HG02763 (cell line): ENCODE measurements at regions not wholly inside any gene's neighbourhood (a gene's known extent, or its start where the extent isn't known, plus 50 kb on each side); places are given as distances from the start of the nearest gene placed in this dataset.

Source experiments
- ATAC-seq: cut with Tn5 transposase; IDR thresholded peaks from one replicate; pipeline ENCODE4 v1.9.1; 2021; ENCODE audit warnings: mild to moderate bottlenecking, moderate library complexity; ENCODE audit not compliant: unreplicated experiment

DNA sequence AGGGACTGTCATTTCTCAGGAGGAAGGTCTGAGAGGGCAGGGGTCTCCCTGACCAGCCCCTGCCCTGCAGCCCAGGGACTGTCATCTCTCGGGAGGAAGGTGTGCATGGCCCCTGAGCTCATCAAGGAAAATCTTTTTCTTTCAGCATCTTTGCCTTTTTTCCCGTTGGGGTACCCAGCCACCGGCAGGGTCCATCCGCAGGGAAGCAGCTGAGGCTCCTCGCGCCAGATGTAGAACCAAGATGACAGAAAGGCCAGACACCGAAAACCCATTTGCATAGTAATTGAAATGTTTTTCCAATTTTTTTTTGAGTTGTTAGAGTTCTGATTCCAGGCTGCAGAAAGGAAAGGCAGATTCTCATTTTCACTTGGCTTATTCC, 613.9 kb downstream of the TBC1D22A start:
- ATAC-seq: no peak

DNA sequence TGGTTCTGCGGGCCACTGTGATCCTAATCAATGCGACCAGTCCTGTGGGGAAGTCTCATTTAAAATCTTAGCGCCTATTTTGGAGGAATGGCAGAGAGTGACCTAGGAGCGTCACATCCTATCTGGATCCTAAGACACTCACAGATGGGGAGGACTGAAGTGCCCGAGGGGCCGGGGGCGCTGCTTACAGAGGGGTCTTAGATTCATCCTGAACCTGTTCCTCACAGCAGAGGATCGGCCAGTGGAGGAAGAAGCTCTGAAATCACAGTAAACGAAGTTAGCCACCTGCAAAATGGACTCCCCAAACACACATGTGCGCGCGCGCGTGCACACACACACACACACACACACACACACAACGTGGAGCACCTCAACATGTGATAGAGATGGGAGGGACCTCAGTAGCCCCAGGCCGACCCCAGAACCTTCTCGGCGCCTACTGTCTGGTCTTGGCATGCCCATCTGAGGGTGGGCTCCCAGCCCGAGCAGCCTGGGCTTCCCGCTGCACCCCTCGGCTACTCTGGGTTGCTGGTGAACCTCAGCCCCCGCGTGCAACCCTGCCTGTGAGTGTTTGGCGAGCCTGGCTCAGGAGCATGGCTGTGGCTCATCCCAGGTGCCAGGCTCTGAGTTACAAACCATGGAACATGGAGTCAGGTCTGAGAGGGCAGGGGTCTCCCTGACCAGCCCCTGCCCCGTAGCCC, 613.3 kb downstream of the TBC1D22A start:
- no peak for ATAC-seq

DNA sequence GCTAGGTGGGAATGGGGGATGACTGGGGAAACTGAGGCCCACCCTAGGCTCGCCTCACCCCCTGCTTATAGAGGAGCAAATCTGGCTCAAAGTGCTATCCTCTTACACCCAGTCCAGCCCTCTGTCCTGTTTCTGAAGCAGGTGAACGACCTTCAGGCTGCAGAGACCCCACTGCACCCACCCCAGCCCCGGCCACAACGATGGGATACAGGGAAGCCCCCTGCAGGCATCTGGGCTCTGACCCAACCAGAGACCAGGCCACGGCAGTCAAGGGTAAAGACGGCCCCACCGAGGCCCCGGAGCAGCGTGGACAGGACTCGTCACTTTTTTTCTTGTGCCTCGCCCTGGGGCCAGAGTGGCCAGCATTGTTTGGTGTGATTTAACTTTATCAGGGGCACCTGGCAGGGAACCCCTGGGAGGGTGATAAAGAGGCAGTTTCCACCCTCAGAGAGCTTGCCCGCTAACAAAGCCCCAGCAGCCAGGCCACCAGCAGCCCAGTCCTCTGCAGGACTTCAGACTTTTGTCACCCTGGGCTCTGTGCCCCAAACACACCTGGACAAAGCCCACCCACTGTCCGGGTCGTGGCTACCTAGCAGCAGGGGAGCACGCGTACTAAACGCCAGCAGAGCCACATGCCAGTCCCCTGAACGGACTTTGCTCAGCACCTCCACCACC, 612.6 kb downstream of the TBC1D22A start:
- no peak for ATAC-seq

DNA sequence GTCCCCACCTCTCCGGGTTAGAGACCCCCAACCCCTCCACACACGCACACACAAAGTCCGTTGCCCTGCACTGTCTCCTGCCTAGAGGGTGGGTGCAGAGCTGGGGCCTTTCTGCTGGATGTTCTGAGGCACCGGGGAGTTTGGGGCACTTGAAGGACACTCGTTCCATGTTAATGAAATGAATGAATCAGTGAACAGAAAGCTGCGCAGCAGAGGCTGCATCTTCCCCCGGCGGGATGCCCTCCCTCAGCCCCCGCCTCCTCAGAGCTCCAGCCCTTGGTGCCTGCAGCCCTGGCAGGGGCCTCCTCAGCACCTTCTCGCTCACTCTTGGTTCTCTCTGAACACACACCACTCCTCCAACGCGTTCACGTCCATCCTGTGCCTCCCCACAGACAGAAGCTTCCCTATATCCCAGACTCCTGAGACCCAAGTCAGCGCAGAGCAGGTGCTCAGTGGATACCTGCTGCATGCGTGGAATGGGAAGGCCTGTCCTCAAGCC, 611.9 kb downstream of the TBC1D22A start:
- ATAC-seq: no peak

DNA sequence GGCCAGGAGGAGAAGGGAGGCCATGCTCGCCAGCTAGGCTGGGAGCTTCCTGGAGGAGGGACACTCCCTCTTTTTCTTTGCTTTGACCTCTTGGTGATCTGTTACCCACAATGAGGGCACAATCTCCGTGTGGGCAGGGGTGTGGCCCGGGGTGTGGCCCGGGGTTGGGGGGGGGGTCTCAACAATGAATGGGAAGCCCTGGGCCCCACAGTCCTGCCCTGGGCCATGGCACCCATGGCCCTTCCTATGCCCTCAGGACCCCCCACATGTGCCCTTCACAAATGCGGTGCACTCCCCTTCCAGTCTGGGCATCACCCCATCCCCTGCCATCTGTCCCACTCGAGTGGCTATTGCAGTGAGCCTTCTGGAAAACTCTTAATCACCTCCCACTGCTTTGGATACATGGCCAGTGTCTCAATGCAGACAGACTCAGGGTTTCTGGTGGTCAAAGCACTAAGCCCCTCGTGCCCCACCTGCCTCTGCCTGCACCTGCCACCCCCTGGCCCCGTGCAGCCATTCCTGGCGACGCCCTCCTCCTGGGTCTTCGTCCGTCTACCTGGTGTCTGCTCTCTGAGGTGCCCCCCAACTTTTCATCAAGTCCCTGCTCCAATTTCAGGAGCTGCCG, 611.3 kb downstream of the TBC1D22A start:
- ATAC-seq: no peak

DNA sequence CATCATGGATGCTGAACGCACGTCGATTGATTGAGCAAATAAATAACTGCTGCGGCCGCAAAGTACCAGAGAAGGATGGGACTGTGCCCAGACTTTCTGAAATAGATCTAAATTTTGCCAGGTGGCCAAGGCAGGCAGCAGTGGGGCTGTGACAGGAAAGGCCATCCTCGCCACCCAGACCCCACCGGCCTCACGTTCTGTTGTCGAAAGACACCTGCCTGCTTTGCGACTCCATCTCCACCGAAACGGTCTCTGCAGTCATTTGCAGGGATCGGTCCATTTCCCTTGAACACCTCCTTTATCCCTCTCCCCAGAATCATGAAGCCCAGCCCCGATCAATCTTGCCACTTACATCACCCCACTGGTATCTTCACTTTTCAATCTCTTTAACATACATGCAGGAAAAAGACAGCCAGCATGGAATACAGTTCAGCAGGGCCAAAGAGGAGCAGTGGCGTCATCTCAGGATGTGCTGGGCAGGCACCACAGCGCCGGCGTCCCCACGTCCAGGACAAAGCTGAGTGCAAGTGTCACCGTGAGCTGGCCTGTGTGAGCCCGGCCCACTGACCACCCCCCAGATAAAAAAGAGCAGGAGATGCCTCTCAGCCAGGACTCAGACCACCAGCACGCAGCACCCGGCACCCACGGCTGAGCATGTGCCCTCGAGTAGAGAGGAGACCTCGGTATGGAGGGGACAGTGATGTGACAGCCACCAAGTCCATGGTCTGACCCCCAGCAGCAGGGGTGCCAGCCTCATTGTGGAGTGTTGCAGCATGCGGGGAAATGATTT, 610.3 kb downstream of the TBC1D22A start:
- no peak for ATAC-seq

DNA sequence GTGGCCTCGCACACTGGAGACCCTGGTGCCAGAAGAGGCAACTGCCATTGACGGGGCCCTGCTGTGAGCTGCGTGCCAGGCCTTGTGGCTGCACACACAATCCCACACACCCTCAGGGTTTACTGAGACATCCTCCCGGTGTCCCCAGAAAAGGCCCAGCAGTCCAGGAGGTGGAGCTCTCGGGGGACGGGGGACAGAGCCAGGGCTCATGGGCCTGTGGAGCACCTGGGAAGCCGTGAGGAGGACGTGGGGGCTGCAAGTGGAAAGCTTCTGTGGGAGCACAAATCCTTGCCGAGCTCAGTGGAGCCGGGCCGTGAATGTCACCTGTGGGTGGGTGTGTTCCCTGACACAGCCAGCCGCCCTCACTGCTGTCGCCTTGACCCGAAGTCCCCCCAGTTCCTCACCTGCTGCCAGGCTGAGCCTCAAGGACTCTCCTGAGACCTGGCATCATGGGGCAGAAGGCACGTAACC, 609.7 kb downstream of the TBC1D22A start:
- ATAC-seq: no peak

DNA sequence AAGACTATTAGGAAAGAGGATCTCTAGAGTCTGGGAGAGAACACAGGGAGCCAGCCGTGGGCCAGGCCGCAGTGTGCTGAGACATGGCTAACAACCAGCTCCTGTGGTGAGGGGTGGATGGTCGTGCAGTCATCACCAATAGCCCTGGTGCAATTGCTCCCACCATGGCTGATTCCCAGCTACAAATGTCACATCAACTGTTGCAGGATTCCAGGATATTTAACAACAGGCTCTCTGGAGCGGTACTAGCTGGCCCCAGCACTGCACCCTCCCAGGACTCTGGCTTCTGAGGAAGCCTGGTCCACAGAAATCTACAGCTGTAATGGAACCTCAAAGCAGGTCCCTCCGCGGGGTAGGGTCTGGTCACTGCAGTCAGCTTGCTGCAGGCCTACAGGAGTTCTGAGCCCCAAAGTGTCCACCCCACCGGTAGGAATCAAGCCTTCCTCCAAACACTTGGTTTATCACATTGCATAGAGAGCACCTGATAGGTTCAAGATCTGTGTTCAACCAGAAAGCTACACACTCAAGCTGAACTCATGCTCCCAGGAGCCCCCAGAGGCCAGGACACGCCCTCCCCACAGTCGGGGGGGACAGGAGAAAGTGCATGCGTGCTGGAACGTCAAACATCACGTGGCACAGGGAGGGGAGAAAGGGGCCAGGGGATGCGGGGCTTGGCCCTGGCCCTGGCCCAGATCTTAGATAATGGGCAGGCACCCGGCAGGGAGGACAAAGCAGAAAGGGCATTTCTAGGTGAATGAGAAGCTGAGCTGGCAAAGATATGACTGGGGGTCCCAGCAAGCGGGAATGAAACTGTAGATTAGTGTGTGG, 609.0 kb downstream of the TBC1D22A start:
- no peak for ATAC-seq

DNA sequence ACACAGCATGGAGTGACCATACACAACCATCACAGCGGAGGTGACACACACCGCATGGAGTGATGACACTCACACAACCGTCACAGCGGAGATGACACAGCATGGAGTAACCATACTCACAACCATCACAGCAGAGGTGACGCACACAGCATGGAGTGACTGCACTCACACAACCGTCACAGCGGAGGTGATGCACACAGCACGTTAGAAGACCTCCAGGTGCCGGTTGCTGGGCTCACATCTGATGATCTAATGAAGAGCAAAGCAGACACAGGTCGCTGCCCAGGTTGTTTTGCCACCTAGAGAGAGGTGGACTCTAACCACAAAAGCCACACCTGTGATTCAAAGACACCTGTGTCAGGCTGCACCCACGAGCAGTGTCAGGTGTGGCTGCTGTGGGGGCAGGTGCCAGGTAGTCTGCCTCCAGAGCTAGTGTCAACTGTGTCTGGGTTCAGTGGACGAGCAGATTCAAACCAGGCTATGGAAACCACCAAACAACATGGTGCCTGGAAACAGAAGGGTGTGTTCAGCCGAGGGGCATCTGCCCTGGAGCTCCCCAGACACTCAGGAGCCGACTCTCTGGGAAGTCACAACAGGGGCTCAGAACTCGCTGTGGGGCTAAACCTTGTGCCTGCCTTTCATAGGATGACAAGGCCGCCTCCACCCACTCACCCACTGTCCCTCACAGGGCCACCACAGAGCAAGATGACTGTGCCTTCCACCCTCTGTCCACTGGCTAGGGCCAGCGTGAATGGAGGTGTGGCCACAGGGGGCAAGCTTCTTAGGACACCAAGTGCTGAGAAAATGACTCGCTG, 608.2 kb downstream of the TBC1D22A start:
- ATAC-seq: no peak

DNA sequence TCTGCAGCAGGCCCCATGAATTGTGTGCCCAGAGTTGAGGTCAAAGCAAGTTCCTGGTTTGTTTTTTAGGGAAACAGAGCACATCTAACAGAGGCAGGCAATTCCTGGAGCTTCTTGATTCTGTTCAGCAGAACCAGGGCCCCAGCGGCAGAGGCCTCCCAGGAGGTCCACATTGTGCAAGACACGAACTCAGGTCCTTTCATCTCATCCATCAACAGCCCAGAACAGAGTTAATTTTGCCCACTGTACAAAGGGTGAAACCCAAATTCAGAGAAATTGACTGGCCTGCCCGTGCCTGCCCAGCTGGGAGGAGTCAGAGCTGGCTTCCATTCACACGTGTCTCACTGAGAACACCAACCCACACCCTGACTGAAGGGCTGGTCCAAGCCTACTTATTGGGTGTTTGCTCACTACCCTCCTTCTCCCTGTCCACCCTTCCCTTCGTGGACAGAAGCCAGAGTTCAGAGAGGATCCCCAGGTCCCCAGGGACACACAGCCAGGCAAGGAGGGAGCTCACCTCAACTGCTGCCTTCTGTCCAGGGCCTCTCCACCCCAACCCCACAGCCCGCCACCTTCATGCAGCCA, 607.1 kb downstream of the TBC1D22A start:
- no peak for ATAC-seq

DNA sequence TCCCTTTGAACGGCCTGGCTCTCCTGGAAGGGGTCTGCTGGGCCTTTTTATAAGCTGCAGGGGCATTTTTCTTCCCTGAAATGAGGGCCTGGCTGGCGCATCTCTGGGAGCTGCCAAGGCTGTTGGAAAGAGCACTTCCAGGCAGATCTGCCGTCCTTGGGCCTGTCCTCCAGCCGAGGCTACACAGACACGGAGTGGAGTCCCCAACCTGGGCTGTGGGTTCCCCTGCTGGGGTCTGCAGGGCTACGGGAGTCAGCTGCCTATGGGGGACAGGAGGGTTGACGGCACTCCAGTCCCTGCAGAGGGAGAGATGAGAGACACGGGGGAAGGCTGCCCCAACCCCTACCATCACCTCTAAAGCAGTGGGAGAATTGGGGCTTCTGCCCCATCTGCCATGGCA, 606.6 kb downstream of the TBC1D22A start:
- no peak for ATAC-seq

DNA sequence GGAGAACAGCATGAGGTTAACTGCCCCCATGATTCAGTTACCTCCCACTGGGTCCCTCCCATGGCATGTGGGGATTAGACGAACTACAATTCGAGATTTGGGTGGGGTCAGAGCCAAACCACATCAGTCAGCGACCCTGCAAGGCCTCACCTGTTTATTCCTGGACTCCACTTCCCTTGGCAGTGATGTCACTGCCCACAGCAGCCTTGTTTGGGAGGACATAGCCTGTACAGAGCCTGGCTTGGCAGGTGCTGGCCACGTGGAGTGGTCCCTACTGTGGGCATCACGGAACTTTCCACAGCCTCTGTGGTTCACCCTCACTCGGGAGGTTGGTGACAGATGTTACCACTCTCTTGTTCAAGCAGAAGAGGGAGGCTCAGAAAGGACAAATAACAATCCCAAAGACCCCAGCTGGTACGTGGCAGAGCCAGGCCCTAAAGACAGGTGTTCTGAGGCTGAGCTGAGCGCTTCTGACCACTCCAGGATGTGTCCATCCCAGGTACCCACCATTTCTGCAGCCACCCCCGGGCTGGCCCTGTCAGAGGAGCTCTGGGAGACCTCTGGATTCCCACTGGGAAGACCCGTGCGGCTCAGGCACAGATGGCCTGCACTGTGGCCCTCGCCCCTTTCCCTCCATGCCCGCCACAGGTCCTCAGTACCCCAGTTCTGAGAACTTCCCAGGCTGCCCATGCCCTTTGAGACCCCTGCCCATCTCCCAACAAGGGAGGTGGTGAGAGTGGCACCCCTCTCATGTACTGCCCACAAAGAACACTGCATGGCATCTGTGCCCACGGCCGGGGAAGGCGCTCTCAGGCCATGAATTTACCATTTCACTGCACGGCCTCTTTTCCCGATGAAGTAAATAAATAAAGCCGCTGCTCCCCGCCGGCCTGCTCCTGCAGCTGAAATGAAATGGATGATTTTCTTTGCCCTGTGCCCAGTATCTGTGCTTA, 605.8 kb downstream of the TBC1D22A start:
- no peak for ATAC-seq

DNA sequence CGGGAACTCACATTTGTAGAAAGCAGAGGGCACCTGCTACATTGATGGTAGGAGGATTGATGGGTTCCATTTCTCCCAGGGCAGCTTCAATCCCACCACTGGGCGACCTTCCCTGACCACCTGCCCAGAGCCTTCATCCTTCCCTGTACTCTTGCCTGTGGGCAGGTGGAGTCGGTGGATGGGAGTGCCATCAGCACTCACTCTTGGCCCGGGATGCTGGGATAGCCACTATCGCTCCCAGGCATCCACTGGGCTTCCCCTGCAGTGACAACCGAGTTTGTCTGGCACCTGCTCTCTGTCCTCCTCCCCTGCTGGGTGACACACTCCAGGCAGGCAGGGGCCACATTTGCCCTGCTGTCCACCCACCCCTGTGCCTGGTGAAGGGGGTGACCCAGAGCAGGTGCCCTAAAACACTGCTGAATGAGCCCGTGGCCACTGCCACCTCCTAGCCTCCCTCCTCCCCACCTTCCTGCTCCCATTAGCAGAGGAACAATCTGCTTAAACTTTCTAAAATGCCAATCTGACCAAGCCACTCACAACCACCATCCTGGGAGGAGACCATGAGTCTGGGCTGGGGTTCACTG, 604.7 kb downstream of the TBC1D22A start:
- no peak for ATAC-seq

DNA sequence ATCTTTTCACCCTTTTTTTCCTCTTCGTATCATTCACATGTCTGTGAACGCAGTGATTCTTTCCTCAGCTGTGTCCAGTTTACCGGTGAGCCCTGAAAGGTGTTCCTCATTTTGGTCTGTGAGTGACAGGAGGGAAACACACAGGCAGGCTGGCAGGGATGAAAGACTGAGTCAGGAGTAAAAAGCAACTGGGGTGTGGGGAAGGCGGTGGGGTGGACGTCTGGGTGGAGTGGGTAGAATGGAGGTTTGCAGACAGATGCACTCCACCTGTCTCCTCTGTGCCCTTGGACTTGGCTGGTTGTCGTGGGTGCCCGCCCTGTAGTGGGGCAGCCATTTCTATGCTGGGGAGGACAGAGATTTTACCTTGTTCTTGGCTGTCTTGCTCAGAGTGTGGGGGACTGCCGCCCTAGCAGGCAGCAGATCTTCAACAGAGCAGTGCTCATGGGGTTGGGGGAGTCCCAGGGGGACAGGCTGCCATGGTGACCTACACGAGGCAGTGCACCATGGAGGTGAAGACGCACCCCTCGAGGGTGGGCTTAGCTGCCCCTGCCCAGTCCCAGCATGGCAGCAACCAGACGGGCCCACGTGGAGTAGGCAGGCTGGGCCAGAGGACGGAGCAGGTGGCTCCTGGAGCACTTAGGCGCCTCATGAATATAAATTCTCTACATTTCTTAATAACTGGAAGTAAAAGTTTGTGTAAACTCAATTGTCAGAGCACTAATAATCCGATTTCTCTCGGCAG, 603.7 kb downstream of the TBC1D22A start:
- ATAC-seq: no peak

DNA sequence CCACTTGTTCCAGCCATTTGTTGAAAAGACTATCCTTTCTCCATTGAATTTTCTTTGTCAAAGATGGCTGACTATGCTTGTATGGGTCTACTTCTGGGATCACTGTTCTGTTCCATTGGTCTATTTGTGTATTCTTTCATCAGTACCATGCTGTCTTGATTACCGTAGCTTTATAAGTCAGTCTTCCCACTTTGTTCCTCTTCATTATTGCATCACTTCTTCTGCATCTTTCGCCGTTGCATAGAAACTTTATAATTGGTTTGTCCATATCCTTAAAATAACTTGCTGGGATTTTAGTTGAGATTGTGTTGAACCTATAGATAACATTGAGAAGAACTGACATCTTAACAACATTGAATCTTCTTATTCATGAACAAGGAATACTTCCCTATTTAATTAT, 598.8 kb downstream of the TBC1D22A start:
- no peak for ATAC-seq

DNA sequence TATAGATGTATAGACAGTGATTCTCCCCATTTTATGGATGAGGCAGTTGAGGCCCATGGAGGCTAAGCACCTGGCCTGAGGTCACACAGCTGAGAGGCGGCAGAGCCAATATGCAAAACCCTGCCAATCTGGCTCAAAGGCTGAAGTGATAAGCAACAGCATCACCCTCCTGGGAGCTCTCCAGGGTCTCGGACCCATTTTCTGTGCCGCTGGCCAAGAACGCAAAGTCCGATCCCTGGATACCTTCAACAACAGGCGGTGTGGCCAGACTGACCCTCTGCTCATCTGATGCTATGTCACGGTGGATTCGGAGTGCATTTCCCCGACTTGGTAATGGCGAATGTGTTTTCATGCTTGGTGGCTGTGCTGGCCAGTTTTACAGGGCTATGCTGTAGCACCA, 595.0 kb downstream of the TBC1D22A start:
- ATAC-seq: no peak

DNA sequence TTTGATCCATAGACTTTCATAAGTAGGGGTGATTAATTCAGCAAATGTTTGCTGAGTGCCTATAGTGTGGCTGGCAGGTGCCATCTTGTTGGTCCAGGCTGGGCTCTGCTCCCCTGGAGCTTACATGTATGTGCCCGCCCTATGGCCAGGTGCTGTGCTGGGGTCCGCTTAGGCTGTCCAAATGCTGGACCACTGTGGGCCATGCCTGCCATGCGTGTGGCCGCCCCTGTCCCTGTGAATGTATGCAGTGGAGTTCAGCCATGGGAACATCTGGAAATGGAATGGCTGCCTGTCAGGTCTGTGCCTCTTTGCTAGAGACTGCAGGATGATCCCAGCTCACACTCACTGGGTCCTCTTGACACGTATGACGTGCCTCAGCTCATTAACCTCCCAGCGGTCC, 594.6 kb downstream of the TBC1D22A start:
- no peak for ATAC-seq
